Epithelial cell of esophagus (primary cell): ENCODE measurements at regions not wholly inside any gene's neighbourhood (a gene's known extent, or its start where the extent isn't known, plus 50 kb on each side); places are given as distances from the start of the nearest gene placed in this dataset.
"Not testable (repeated sequence)": the region's sequence is repeated elsewhere in the genome, so short reads cannot be mapped to it uniquely, and the experiment has no call there.

Experiments used
- DNase-seq: peaks from one replicate; pipeline ENCODE4 v3.0.0; 2010; ENCODE audit warnings: low read depth
- H3K4me3 ChIP-seq: 2 replicates; pipeline ENCODE4 v1.5.1; 2011; ENCODE audit warnings: mild to moderate bottlenecking, low read length, control low read depth
- TF ChIP-seq, protein P1 (sequence below): IDR thresholded peaks from 2 replicates; pipeline ENCODE4 v1.5.1; 2011; ENCODE audit warnings: low read depth, mild to moderate bottlenecking, low read length, control low read depth, inconsistent platforms; ENCODE audit not compliant: insufficient read depth; ENCODE audit errors: missing control alignments

DNA sequence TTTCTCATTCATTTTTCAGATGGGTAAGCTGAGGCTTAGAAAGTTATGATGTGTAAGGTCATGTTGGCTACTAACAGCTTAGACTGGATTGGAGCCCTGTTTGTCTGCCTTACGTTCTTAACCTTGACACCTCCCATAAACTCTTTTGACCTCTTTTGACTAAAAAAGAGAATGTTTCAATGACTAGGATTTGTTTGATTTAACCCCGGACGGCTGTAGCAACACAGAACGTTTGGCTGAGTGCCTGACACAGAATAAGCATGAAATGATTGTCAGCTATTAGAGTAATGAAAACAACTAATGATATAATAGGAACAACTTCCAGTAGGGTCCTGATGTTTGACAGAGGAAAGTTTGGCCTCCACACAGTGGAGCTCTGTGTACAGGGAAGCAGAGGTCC, 83.3 kb upstream of the PDZD8 start:
- TF ChIP-seq, protein P1, sequence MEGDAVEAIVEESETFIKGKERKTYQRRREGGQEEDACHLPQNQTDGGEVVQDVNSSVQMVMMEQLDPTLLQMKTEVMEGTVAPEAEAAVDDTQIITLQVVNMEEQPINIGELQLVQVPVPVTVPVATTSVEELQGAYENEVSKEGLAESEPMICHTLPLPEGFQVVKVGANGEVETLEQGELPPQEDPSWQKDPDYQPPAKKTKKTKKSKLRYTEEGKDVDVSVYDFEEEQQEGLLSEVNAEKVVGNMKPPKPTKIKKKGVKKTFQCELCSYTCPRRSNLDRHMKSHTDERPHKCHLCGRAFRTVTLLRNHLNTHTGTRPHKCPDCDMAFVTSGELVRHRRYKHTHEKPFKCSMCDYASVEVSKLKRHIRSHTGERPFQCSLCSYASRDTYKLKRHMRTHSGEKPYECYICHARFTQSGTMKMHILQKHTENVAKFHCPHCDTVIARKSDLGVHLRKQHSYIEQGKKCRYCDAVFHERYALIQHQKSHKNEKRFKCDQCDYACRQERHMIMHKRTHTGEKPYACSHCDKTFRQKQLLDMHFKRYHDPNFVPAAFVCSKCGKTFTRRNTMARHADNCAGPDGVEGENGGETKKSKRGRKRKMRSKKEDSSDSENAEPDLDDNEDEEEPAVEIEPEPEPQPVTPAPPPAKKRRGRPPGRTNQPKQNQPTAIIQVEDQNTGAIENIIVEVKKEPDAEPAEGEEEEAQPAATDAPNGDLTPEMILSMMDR: no peak
- H3K4me3 ChIP-seq: no peak overlapping the region
- no peak for DNase-seq

DNA sequence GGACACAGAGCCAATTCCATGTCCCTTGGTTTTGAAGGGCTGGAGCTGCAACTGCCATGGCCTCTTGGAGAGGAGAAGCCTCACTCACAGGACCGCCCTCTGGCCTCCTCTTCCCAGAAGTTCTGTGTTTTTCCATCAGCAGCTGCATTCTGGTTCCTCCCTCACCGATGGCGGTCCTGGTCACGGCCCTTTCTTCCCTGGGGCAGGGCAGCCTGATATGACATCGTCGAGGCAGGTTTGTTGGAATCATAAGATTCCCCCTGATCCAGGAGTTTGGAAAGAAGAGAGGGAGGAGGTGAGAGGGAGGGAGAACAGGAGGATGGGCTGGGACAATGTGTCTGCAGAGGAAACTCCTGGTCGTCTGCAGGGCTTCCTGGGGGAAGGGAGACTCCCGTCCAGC, 82.7 kb upstream of the PDZD8 start:
- TF ChIP-seq, protein P1: no peak
- no peak overlapping the region for H3K4me3 ChIP-seq
- no peak for DNase-seq

DNA sequence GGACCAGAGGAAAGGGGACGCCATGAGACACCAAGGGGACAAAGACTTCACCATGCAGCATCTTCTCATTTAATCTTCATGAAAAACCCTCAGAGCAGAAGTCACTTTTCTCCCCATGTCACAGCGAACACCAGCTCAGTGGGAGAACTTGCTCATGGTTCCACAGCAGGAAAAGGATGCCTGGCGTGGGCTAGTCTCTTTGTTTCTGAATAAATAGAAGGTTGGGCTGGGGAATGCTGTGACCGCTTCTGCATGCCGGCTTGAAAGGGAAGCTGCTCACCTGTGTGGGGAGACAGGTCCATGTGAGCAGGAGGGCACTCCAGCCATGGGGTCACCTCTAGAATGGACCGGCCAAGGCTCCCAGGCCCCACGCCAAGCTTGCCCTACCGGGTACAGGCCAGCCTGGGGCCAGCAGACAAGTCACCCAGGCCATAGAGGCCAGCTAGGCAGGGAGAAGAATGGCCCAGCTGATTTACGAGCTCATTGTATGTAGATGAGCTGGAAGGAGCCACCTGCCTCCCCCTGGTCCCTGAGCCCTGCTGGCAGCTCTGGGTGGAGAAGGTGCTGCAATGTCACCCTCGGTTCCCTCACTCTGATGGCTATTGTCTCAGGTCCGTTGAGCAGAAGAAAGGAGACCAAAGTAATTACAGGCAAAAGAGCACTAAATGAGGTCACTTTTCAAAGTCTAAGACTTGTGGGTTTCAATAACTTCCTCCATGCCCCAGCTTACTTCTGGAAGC, 82.0 kb upstream of the PDZD8 start:
- TF ChIP-seq, protein P1: no peak
- no peak for DNase-seq
- H3K4me3 ChIP-seq: no peak overlapping the region

DNA sequence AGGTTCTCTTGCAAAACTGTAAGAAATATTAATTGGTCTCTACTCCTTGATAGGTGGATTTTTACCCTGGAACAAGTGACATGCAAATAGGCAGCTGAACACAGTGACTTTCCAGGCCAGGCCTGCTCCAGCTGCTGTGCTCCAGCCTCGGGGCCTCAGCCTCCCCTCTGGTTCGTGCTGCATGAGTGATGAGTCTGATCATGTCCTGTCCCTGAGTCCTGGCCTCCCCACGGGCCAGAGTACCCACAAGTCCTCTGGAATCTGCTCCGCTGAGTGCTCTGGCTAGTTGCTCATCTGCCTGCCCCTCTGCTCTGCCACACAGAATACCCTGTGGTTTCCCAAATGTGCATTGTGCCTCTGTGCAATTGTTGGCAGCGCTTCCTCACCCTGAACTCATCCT, 80.1 kb upstream of the PDZD8 start:
- TF ChIP-seq, protein P1: no peak
- H3K4me3 ChIP-seq: no peak overlapping the region
- no peak for DNase-seq

DNA sequence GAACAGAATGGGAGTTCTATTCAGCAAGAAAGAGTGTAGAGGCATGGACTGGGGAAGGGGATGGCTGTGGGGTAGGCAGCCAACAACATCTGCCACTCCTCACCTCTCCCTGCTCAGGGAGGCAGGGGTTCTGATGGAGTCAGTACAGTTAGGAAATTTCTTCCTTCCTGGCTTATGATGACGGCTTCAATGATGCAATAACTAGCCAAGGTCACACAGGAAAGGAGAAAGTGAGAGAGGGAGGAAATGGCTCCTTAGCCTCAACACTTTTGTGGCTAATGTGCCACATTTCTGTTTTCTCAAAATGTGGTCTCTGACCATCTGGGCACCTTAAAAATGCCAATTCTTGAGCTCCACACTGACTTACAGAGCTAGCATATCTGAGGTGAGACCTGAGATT, 79.3 kb upstream of the PDZD8 start:
- TF ChIP-seq, protein P1: no peak

DNA sequence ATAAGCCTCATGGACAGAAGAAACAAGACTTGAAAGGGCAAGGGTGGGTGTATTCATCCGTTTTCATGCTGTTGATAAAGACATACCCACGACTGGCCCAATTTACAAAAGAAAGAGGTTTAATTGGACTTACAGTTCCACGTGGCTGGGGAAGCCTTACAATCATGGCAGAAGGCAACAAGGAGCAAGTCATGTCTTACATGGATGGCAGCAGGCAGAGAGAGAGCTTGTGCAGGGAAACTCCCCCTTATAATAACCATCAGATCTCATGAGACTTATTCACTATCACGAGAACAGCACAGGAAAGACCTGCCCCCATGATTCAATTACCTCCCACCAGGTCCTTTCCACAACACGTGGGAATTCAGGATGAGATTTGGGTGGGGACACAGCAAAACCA, 78.2 kb upstream of the PDZD8 start:
- not testable (repeated sequence) for DNase-seq, H3K4me3 ChIP-seq

More for the DNA sequence above, 79.3 kb upstream of the PDZD8 start:
- DNase-seq: peak; percentile 45
- no peak overlapping the region for H3K4me3 ChIP-seq

DNA sequence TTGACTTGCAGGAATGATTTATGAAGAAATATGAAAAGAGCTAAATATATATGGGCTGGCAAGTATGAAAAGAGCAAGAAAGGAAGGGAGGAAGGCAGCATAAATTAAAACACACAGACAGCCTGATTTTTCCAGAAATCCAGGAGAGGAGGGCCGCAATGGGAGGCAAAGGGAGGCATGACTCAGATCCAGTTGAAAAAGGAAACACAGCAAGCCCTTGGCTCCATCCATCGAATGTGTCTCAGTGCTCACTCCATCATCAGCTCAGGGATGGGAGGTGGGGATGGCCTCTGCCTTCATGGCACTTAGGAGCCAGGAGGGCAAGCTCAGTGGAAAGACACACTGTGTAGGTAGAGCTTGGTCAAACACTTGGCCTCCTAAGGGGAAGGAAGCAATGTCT, 75.7 kb upstream of the PDZD8 start:
- DNase-seq: no peak
- TF ChIP-seq, protein P1: no peak
- no peak overlapping the region for H3K4me3 ChIP-seq

DNA sequence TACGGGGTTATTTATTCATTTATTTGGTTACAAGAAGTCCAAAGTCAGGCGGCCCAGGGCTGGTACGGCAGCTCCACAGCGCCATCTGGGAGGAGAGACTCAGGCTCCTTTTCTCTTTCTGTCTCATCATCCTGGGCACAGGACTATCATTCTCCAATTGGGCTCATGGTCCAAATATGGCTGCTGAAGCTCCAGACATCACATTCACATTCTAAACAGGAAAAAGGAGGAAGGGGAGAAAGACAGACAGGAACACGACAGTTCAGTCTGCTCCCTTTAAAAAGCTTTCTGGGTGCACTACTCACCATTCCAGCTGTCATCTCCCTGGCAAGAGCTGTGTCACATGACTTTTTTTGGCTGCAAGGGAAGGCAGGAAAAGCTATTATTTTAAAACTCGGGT, 74.4 kb upstream of the PDZD8 start:
- H3K4me3 ChIP-seq: no peak overlapping the region
- TF ChIP-seq, protein P1: peak; percentile 18
- no peak for DNase-seq
